Dermis microvascular lymphatic vessel endothelial cell (primary cell): ENCODE measurements at regions not wholly inside any gene's neighbourhood (a gene's known extent, or its start where the extent isn't known, plus 50 kb on each side); places are given as distances from the start of the nearest gene placed in this dataset.

Experiments used
- DNase-seq, 2 donors: peaks; one replicate each; pipeline versions ENCODE4 v3.0.0 to v3.0.0-alpha.2; 2010; ENCODE audit warnings: low read depth in 2 of 2

DNA sequence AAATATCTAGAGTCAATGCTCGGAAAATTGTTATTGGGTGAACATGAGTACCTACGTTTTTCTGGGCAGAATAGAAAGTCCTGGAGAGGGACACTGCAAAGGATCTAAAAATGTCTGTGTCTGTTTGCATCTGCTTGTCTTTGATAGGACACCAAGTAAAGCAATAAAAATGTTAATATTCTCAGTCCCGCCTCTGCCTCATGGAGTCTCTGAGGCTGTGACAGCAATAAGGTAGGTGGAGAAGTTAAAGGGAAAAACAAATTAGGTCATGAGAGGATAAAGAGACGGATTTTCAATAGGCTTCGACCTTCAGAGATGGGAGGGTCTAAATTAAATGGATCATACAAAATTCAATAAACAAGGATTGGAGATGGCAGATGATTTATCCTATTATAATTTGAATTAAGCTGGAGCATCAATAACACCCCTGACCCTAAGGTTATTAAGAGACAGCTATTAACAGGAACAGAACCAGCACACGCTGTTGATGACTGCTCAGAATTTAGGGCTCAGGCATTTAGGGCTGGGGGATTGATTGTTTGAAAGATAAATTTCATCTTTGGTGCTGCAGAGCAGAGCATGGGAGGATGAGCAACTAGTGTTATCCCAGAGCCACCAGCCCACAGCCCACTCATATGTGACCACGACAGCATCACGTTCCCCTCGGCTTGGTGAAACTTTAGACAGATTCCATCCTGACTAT lies 620.3 kb upstream of the CDH4 start:
- no peak for DNase-seq

DNA sequence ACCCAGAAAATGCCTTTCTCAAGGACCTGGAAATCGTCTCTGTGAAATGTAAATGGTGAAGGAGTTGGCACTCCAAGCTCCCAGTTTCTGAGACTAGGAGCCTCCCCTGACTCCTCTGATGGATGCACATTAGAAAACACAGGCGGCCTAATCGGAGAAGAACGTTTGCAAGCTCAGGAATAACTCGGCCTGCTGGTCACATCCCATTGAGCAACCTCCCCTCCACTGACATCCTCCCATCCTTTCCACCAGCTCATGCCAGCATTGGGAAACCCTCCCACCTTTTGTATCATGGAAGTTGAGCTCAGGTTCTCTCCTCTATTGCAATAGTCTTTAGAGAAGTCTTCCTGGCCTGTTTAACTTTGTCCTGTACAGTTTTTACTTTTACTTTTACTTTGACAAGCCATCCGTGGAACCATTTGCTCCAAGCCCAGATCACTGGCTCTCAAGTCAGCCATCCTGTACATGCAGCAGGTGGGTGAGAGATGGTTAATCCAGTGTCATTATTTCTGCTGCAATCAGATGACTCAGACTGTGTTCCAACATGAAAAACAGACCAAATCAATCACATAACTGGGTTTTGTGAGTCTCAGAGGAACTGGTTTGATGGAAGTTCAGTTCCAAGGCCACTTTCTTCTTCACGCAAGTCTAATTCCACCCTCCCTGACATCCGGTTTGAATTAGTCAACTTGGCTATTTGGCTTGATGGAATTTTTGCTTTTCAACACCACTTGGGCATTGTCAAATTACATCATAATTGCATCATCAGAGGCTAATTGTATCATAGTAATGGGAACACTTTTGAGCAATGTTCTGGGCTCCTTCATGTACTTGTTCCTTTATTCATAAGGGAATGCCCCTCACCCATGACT lies 619.4 kb upstream of the CDH4 start:
- DNase-seq: no peak

DNA sequence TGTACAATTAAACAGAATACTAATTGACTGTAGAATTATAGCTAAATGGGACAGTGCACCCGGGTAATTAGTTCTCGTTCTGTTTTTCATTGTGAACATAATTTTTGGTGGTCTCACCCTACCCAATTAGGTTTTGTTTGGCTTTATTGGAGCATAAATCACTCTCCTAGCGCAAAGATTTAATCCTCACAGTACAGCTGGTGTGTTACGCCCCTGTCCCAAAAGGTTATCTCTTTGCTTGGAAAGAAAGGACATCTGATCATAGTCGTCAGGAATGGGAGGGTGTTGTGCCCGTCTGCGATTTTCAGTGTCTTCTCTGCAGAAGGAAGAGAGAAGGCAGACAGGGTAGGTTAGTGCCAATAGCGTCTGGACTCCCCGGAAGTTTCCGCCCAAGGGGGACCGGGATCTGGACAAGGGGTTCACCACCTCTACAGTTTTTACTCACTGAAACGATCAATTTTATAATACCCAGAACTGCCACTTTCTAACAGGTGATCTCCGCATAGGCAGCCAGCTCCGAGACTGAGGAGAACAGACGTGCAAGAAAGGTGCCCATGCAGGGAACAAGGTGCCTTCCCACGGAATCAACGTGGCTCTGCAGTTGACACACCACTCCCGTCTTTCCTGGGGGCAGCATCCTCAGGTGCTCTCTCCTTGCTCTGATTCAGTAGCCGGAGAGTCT lies 617.4 kb upstream of the CDH4 start:
- DNase-seq: no peak

DNA sequence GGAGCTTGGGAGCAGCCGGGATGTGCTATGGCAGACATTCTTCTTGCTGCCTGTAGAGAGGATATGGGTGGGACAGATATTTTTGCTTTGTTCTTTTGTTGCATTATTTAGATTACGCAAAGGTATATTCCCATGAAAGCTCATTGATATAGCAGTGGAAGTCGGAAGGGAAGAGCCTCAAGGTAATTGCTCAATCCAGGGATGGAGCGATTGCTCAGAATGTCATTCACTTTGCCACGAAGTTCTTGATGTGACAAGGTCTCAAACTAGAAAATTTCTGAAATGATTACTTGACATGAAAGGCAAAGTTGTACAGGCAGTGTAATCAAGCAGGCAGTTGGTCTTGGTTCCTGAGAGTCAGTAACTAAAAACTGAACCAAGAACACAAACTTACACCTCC lies 615.6 kb upstream of the CDH4 start:
- no peak for DNase-seq

DNA sequence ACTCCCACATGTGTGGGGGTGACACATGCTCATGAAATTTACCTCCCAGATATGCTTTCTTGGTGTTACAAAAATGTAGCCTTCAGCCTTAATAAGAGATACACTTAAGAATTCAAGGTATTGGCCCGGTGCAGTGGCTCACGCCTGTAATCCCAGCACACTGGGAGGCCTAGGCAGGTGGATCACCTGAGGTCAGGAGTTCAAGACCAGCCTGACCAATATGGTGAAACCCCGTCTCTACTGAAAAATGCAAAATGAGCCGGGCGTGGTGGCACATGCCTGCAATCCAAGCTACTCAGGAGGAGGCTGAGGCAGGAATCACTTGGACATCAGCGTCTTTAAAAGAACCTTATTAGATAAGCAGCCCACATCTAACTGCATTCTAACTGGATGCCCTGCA lies 614.3 kb upstream of the CDH4 start:
- no peak for DNase-seq

DNA sequence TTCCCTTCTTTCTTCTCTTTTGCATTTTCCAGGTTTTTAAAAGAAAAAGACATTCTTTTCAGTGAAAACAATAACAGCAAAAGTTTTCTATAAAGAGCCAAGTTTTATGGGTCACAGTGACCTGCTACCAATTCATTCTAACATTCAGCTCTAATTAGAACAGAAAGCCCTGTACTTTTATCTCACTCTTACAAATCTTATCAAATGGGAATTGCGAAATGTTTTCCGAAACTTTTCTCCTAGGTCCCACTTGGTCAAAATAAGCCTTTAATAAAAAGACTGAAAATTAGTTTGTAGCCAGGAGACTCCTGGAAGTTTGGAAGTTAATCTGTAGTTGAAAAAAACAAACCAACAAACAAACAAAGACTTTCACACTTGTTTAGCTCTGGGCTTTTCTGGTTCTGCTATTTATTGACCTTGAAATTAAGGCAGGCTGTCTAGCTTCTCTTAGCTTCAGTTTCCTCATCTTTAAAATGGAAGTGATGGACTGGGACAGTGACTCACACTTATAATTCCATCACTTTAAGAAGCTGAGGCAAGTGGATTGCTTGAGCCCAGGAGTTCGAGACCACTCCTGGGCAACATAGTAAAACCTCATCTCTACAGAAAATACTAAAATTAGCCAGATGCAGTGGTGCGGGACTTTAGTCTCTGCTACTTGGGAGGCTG lies 613.5 kb upstream of the CDH4 start:
- DNase-seq: no peak

DNA sequence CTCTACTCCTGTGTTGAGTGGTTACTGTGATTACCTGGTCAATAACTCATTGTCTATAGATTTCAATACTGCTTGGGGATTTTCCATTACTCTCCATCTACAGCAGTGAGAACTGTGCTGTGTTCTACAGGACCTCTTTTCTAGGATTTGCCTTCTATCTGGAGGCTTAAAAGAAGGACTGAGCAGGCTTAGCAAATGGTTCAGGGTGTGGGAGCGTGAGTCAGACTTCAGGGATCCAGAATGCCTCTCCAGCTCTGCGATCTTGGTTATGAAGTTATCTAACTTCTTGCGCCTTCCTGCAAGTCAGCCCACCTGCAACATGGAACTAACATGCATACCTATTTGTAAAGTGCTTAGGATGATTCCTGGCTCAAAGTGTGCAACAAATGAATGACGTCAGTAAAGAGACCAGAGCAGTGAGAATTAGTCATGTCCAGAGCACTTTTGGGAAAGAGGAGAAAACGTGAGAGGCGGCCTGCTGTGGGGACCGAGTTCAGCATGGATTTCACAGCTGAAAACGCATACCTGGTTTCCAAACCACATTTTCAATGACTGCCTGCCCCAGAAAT lies 610.1 kb upstream of the CDH4 start:
- no peak for DNase-seq

DNA sequence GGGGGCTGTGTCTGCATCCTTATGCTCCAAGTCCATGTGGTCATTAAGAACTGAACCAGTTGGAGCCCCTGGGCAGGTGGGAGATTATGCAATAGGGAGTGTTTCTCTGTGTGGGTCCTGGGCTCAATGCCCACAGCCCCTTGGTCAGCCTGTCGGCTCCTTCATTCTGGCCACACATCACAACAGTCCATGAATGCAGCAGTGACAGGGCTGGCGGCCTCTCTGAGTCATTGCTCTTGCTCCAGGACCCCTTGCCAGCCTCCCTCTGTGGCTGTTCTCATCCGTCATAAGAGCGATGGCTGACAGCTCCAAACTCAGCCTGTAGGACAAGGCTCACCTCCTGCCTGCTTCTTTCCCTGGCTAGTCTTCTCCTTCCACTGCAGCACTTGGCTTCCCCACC lies 609.5 kb upstream of the CDH4 start:
- DNase-seq: no peak

DNA sequence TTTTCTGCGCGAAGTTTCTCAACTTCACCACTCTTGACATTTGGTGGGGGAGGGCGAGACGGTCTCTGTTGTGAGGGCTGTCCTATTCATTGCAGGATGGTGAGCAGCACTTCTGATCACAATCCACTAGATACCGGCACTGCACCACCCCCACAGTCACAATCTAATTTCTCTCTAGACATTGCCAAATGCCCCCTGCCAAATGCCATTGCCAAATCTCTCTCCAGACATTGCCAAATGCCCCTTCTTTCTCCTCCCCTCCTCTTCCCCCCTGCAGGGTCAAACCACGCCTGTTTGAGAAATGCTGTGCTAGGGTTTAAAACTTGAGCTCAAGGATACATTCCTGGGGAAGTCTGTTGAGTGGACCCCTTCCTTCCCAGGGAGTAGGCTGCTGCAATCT lies 603.5 kb upstream of the CDH4 start:
- DNase-seq: no peak

DNA sequence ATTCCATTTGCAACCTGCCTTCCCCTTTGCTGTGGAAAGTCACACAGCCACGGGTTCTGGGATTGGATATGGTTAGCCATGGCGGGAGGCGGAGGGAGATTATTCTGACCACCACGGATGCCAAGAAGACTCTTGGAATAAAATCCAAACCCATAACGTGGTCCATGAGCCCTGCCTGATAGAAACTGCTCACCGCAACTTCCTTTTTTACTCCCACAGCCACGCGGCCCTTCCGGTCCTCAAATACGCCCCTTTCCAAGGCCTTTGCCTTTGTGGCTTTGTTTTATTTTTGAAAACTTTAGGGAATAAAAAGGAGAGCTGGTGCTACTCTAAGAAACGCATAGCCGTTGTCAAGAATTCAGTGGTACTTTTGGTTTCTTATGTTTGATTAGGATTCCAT lies 602.5 kb upstream of the CDH4 start:
- DNase-seq: no peak

DNA sequence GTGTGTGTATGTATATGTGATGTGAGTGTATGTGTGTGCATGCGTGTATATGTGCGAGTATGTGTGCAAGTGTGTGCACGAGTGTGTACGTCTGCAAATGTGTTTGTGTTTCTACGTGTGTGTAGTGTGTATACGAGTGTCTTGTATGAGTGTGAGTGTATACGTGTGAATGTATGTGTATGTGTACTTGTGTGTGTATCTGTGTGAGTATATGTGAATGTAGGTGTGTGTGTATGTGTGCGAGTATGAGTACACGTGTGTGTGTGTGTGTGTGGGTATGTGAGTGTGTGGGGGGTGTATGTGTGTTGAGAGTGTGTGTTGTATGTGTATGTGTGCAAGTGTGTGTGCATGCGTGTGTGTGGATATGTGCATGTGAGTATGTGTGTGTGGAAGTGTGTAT lies 602.0 kb upstream of the CDH4 start:
- DNase-seq: no peak

DNA sequence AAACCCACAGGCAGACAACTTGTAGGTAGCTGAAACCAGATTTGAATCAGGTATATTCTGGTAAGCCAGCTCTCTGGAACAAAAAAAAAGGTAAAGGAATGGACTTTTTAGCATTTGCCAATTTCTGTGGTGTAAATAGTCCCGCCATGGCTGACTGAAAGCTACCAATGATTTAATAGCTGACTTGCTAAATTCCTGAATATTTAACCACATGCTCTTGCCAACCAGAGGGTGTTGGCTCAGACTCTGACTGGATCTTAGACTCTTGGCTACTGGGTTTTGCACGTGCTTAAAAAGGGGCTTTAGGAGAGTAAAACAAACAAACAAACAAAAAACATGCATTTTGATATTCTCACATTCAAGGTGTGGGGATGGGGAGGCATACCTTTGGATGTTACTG lies 600.0 kb upstream of the CDH4 start:
- DNase-seq: no peak

DNA sequence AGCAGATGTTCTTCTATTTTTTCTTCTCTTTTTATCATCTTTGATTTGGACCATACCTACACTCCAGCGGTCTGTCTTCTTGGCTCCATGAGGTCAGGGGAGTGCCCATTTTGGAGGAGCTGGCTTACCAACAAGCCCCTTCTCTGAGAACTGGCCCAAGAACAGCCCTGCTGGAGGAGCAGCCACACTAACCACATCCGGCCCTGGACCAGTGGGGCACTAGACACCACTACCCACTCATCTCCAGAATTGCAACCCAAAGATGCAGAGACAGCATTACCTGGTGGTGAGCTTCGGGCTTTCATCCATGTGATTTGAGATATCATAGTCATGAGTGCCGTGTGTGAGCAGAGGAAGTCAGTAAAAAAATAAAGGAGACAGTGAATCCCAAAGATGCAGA lies 599.4 kb upstream of the CDH4 start:
- DNase-seq: no peak

DNA sequence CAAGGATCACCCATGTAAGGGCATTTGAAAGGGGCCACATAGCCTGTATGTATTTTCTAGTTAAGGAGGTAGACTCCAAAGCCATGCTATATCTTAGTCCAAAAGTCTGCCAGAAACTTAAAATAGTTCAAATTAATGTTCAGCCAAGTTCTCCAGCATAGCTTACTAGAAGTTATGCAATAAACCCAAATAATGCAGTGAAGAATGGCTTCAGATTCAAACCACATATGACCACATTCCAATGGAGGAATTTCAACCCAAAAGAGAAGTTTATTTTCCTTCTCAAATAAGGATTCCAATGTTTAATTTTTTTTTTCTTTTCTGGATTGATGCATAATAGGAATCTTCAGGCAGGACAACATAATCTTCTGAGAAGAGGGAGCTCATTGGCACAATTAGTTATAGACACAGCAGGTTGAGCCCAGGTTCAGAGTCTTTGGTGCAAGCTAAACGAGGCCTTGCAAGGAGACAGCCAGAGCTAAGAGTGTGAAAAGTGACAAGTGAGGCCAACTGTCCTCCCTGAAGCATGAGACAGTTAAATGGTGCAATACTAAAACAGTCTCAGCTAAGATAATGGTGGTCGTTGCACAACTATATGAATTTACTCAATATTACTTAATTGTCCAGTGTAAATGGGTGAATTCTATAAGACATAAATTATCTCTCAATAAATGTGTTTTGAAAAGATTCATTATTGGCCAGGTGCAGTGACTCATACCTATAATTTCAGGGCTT lies 598.8 kb upstream of the CDH4 start:
- no peak for DNase-seq

DNA sequence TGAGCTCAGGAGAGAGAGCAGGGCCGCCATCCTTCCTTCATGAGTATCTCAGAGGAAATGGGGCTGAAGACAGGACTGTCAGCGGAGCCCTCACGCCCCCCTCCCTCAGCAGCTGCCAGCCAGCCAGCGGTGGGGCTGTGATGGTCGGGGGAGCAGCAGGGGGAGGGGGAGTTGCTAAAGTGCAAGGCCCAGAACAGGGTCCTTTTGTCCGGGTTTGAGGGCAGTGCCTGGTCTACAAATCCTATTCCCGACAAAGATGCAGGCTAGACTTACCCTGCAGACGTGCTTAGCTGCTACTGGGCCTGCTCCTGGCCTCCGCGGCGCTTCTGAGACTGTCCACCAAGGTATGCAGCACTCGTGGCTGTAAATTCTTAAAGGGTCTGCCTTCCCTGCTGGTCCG lies 593.4 kb upstream of the CDH4 start:
- DNase-seq: no peak

DNA sequence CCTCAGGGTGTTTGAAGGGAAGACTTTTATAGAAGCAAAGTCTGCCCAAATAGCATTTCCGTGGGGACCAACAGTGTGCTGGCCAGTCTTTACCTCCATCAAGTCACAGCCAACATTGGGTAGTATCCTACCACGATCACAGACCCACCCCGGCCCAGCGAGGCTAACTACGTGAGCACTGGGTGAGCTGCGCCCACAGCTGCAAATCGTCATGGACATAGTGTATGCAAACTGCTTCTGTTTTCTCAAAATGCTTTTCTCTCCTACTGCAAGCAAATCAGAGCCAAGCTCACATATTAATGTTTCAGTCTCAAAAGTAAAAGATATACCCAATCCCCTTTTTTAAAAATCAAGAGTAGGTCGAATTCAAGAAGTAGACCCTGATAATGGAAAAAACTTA lies 592.8 kb upstream of the CDH4 start:
- no peak for DNase-seq

DNA sequence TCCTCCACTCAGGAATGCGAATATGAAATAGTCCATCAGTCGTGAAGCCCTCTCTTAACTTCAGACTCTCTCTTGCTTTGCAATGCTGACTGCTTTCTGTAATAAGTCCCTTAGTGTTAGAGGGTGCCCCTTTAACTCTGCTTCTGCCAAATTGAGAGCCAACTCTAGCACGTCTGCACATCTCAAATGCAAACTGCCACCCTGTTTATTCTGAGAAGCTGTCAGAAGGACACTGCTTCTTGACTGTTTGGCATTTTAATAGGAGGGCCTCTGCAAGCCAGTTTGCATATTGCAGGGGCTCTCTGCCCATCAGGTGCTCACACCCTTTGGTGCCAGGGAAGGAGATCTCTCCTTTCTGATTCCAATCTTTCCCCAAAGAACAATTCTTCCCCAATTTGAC lies 589.8 kb upstream of the CDH4 start:
- DNase-seq: no peak

DNA sequence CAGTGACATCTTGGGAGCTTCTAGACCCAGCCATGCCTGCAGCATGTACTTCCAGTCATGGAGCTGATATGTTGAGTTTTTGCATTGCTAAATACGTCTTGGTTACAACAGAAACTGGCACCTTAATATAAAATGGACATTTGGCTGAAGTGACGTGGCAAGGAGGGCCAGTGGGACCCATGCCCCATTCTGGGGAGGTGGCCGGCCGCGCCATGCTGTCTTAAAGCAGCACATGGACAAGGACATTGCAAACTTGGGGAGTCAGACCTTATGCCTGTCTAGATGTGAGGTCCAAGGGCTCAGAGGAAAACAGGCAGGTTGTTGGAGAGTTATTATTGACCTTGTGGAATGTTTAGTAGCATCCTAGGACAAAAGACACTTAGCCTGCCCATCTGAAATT lies 588.0 kb upstream of the CDH4 start:
- no peak for DNase-seq

DNA sequence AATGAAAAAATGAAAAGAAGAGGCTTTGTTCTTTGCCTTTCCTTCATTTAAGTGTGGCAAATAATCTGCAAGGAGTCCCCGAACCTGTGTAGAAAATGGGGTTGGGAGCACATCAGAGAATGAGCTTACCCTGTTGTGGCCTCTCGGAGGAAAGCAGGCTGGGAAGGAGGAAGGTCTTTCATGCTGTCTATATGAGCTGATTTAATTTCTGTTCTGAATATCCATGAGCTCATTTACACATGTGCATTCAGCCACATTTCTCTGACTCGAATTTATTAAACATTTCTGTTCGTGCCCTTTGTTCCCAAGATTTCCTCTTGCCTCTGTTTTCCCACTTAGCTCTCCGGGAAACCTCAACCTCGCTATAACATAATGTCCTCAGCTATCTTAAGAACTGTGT lies 584.4 kb upstream of the CDH4 start:
- DNase-seq: no peak

DNA sequence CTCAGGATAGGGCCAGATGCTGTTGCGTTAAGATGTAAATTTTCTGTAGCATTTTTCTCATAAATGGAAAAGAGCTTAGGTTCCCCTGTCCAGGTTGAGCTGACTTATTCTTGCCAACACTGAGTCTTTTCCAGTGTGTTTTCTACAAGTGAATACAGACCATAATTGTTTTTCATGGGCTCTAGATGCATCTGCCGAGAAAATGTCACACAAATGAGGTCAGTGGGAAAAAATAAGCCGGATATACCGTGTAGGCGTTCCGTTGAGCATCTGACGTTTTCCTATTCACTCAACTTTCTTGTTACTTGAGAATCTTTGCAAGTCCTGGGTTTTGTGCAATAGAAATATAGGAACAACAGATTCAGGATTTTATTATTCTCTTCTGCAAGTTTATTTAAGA lies 582.9 kb upstream of the CDH4 start:
- DNase-seq: no peak

DNA sequence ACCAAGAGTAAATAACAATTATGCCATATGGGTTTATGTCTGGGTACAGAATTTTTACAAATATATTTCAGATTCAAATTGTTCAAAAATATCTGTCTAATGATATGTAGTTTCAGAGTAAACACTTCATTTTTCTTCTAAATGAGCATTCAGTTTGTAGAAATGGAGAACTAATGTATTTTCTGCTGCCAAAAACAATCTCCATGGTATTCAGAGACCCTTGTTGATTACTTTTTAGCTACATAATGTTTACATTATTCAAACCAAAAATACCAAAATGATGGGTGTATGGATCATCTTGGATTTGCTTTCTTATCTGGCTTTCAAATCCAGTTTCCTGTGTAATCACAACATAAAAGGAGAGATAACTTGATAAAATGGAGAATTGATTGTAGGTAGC lies 576.0 kb upstream of the CDH4 start:
- no peak for DNase-seq
